HG03175 (cell line): ENCODE measurements at regions not wholly inside any gene's neighbourhood (a gene's known extent, or its start where the extent isn't known, plus 50 kb on each side); places are given as distances from the start of the nearest gene placed in this dataset.

Experiments used
- ATAC-seq: cut with Tn5 transposase; IDR thresholded peaks from one replicate; pipeline ENCODE4 v1.9.1; 2021; ENCODE audit warnings: mild to moderate bottlenecking, moderate library complexity; ENCODE audit not compliant: unreplicated experiment

DNA sequence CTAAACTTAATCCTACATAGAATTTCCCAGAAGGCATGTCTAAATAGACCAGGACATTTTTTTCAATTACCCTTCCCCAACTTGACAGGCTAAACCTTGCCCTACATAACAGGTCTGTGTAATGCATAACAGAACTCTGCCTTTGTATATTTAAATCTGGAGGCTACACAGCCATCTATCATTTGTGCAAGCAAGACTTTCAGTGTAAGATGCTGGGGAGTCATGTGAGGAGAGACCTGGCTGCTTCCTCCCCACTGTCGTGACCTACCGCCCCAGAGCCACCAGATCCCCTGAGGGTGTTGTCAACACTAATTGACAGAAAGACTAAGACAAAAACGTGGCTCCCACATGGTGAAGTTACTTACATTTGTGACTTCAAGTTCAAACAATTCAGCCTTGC, 342.2 kb downstream of the PPARGC1A start:
- ATAC-seq: no peak

DNA sequence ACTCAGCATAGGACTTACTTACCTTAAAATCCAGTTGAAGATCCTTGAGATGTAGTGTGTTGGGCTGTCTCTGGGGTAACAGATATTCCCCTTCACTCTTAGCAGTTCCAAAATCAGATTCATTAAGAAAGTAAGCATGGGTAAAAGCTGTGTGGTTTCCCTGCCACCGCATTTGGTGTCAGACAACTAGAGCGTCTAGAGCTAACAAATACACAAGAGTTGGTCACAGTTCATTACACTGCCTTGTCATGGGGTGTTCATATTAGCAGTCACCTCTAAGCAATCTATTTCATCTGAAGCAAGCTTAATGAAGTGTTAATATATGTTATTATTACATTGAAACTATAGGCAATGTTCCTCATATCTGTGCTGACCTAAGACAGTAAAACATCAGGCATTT, 342.8 kb downstream of the PPARGC1A start:
- ATAC-seq: no peak

DNA sequence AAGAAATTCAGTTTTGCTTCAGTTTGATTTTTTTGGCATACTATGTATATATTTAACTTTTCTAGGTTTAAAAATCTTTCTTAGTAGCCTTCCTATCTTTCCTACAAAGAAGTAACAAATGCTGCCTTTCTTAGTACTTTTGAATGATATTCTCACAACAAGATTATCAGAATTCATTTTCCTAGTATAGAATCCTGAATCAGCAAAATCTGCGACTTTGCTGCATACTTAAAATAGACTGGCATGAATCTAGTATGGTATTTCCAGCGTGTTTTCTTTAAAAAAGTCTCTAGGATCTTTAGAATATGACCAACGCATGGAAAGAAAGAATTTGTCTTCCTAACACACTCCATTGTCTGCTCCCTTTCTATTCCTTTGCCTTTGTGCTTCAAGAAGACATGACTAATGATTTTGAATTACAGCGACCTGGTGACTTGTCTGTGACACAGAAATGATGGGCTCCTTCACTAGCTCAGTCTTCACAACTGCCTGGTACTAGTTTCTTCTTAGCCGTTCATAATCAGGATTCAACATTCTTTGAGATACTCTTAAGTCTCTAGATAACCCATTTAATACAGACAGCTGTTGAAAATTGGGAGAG, 349.8 kb downstream of the PPARGC1A start:
- ATAC-seq: no peak

DNA sequence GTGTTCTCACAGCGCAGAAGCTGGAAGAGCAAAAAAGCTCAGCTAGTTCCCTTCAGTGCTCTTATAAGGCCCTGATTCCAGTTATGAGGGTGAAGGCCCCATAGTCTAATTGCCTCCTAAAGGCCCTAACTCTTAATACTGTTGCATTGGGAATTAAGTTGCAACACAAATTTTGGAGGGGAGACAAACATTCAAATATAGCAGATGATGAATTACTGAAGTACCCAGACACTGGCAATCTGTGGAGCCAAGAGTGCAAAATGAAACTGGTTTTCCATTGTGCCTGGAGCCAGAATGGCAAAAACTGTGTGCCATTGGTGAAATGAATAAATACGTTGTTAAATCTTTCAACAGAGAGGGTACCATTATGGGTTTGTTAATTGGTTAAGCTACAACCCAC, 356.0 kb downstream of the PPARGC1A start:
- ATAC-seq: no peak

DNA sequence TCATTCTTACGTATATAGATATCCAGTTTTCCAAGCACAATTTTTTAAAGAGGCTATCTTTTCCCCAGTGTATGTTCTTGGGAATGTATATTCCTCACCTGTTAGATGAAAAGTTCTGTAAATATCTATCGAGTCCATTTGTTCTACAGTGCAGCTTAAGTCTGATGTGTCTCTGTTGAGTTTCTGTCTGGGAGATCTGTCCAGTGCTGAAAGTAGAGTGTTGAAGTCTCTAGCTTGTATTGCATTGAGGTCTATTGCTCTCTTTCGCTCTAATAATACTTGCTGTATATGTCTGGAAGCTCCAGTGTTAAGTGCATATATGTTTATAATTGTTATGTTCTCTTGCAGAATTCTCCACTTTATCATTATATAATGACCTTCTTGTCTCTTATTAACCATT, 373.1 kb downstream of the PPARGC1A start:
- no peak for ATAC-seq

DNA sequence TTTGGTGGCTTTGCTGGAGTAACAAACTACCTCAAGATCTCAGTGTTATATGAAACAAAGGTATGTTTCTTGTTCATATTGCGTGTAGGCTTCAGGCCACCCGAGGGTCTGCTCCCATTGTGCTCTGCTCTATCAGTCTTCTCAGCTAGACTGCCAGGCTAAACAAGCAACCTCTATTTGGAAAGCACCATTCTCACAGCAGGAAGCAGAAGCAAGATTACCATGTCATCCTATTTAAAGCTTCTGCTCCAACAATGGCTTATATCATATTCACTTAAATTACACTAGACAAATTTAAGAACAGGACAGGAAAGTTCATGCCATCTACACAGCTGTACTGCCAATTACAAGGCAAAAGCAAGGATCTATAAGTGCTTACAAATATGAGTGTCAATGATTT, 385.8 kb downstream of the PPARGC1A start:
- no peak for ATAC-seq

DNA sequence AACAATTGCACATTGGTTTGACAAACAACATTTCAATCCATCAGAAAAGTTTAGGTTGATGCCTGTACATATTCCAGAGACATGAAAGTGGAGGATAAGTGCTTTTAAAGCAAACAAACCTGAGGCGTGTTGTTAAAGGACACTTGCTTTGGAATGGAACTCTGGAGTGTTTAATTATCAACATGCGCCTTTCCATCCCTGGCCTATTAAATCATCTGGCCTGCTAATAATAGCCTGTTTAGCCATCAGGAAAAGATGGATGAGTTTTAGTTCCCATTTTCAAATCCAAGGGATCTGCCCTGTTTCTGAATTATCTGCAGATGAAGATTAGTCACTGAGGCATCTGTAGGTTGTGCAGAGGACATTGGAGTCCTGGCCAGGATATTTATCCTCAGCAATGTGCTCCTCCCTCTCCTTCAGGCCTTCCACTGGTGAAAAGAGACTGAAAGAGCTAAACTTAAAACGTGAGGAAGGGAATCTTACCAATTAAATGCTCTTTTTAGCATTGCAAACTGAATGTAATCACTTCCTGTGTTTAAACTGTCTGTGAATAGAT, 388.9 kb downstream of the PPARGC1A start:
- no peak for ATAC-seq

DNA sequence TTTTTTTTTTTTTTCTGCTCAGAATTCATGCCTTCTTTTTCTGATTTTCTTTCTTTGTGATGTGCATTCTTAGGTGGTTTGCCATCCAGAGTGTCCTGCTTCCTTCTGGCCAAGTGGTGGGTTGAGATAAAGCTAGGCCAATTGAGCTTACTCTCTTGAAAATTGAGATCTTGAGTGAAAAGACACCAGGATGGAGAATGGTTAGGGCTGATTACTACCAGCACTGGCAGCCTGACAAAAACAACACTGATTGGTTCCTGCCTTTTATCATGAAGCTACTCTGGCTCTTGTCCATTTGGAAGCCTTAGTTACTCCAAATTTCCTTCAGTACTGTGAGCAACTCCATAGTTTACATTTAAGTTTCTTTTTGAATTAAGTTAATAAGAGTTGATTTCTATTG, 404.0 kb downstream of the PPARGC1A start:
- no peak for ATAC-seq

DNA sequence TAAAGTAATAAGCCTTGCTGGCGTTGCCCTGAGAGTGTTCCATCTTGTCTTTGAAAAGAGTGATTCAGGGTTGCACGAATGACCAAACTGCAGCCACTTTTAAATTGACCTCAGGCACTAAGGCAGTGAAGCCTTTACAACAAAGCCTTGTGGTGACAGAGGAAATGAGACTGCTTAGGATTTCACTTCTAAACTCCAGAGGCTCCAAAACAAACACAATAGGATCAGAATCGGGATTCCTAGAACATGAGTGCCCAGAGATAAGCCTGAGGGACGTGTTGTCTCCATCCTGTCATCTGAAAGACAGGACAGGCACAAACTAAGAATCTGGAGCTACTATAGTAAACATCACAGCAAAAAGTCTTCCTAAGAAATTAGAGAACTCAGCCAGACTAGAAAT, 405.2 kb downstream of the PPARGC1A start:
- no peak for ATAC-seq

DNA sequence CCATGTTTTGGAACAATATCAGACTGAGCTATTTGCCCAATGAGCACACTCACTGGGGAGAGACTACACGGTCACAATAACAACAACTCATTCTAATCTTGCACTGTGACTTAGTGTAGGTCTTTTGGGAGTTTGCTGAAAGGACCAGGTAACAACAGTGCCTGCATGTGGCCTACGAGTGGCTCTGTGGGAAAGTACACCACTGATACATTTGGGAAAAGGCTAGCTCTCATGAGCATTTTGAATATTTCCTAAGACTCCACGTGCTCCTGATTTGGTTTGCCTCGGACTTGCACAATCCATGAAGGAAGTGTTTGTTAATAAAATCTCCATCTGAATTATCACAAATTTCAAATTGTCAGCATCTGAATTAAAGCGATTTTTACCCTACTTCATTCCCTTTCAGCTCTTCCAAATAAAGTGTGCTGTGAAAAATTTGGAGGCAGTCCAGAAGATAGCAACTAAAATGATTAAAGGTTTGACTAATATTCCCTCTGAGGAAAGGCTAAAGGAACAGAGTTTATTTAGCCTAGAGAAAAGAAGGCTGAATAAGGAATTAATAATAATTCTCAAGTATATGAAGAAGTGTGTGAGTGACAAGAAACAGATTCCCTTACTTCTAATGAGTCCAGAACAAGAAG, 406.4 kb downstream of the PPARGC1A start:
- no peak for ATAC-seq

DNA sequence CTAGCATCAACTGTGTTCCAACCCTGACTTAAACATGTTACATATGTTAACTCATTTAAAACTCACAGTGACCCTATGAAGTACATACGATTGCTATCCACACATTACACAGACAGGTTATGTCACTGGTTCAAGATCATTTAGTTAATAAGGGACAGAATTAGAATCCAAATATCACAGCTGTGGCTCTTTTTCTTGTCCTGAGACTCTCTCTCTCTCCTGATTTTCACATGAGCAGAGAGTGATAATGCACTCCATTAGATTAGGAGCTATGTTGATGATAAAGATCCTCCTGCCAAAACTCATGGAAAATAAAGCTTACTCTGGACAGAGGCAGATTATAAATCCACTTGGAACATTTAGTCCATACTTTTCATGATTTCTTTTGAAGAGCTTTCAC, 408.3 kb downstream of the PPARGC1A start:
- ATAC-seq: no peak

DNA sequence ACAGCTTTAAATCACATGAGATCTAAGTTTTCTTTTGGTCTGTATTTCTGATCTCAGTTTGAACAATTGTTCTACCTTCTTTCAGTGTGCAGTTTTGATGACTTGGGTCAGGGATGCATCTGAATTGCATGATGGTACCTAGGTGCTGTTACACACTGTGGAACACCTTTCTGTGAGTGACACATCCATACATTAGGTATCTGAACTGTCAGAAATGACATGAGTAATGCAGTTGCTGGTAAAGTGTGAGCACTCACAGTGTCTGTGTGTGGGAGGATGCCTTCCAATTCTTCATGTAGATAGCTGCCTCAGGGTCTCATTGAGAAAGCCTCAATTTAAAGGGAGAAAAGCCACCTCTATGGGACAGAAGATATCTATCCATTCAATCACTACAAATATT, 411.9 kb downstream of the PPARGC1A start:
- ATAC-seq: no peak

DNA sequence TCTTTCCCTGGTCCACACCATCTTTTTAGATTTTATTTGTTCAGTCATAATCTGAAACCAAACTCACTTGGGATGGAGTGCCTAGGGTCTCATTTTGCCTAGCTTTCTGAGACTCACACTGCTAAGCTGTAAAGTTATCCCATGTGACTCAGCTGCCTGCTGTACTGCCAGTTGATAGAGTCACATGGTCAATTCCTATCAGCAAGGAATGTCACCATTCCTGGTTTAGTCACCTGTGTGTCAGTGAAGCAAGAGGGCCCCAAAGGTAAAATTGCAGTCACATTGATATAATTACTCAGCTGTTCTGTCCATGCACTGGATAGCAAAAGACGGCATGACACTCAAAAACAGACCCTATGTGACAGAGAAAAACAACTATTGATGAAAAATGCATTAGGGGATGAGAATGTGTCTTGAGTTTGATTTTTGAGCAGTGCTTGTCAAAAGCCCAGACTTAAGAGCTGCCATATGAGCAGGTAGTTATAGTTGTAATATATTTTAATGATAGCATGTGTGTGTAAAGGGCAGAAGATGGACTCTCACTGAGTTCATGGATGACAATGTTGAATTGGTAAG, 413.2 kb downstream of the PPARGC1A start:
- no peak for ATAC-seq

DNA sequence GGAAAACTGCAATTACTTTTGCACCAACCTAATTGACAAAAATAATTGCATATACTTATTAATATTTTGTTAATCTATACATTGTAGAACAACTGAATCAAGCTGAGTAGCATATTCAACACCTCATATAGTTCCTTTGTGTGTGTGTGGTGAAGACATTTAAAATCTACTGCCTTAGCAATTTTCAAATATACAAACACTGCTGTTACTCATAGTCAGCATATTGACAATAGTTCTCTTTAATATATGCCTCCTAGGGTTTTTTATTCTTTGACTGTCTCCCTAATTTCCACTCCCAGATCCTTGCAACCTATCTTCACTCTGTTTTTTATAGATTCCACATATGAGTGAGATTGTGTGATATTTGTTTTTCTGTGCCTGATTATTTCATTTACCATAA, 426.8 kb downstream of the PPARGC1A start:
- ATAC-seq: no peak

DNA sequence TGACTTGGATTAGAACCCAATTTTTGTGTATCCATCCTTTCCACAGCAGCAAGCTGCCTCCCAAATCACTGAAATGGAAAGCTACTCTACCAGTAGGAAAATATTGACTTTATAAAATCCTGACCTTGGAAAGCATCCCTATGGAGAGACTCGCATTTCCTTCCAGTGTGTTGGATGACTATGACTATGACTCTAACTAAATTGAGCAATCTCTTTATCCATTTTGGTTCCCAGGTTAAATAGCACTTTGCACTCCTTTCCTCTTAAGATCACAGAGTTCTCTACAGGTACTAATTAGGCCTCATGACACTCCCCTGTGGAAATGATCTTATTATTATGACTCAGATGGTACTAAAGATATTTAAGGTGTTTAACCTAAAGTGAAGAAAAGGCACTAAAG, 431.8 kb downstream of the PPARGC1A start:
- ATAC-seq: no peak

DNA sequence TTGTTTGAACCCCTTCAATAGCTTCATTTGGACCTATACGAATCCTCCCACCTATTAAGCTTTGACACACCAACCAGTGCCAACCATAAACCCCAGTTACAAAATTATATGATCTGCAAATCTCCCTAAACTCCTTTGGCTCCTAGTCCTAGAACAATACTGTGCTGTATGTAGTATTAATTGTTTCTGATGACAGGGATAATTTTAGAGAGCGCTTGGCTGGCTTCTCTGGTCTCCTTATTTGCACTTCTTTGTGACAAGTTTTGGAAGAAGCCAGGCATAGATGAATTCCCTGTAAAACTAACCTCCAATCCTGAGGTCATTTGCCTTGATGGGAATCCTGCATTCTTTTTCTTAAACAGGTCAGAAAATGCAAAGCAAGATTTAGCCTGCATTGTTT, 433.0 kb downstream of the PPARGC1A start:
- no peak for ATAC-seq

DNA sequence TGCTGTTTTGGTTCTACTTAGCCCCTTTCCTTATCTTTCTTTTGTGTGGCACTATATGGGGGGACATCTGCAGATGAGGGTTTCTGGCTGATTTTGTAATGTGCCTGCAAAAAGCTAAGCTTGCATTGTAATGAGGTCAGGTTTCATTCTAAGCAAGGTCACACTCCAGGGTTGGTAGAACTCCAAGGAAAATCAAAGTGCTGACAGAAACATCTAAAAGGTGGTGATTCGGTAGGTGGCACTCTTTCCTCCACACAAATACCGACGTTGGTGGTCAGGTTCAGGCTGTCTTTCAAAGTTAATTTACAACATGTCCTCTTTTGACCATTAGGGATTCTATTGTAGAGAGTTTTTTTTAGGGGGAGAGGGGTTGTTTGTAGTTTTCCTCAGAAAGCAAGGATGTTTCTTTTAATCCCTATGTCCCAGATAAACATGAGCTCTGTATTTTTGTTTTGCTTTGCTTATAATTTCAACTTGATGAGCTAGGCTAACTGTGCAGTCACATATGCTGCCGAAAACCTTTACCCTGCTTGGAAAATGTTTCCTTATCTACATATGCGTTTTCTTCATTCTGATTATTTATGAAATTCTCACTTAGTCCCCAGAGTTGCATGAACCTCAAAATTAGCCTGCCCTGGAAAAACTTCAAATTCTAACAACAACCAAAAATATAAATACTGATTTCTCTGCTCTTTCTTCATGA, 434.2 kb downstream of the PPARGC1A start:
- ATAC-seq: no peak

DNA sequence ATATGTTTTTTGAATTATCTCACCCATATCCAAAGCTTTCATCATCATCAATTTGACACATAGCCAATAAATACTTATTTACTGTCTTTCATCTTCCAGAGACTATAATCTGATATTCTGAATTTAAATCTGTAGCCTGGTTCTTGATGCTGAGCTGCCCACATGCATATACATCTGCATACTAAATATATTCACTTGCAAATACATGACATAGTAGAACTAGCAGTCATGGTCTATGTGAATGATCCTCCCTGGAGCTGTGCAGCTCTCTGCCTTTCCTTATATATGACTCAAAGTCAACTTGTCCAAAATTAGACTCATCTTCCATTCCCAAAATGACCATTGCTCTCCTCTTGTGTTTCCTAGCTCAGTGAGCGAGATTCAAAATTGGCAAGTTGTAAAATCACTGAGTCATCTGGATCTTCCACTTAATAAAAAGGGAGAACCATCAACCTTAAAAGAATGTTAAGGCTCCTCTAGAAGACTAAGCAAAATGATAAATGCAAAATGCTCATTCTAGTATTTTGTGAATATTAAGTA, 448.2 kb downstream of the PPARGC1A start:
- ATAC-seq: no peak

DNA sequence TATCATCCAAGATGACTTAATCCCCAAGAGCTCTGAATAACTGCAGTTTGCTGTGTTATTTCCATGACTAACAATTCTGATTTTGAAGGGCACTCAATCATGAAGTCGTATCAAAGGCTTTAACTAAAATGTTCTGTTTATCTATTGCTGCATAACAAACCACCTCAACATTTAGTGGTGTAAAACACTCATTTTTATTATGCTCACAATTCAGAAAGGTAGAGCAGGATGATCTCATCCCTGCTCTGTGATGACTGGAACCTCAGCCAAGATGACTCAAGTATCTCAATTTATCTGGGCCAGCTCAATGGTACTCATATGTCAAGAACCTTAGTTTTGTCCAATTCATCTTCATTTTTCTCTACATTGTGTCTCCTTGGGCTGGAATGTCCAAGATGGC, 451.1 kb downstream of the PPARGC1A start:
- ATAC-seq: no peak

DNA sequence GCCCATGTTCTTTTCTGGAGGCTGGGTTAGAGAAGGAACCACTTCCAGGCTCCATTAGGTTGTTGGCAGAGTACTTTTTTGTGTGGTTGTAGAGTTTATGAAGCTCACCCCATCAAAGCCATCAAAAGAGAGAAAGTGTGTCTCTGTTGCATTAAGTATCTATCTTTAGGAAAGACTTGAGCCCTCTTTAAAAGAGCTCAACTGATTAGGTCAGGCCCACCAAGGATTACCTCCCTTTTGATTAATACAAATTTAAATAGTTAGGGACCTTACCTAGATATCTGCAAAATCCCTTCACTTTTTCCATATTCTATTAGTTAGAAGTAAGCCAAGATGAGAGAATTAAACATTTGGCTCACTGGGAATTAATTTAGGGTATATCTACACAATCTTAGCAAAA, 460.4 kb downstream of the PPARGC1A start:
- ATAC-seq: no peak

DNA sequence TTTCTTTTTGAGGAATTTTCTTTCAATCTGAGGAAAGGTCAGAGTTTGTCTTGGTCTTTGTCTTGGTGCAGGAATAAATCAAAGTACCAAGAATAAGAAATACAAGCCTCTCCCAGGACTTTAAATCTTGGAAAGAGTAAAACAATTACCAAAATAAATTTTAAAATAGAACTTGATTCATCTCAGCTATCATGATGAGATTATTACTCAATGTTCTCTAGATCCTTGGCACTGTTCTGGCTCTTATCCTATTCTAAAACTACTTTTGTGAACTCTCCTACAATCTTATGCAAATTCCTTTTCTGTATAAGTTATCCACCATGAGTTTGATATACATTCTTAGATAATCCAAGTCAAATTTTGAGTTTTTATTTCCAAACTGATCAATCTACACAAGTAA, 464.3 kb downstream of the PPARGC1A start:
- no peak for ATAC-seq

DNA sequence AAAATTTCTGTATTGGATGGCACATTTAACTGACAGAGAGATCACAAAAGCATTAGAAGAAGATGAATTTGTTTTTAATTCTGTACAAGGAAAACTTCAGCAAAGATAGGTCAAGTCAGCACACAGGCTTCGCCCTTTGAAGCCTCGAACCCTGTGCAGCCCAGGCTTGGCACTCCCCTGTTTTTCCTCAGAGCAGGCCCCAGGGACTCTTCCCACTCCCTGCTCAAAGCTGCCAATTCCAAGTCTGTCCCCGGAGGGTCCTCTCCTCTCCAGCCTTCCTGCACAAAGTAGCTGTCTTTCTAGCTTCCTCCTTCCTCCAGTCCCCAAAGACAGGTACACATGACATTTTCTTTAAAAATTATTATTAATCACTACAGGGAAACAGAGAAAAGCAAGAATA, 466.3 kb downstream of the PPARGC1A start:
- ATAC-seq: no peak
